ENCODE measurements at regions not wholly inside any gene's neighbourhood (a gene's known extent, or its start where the extent isn't known, plus 50 kb on each side); places are given as distances from the start of the nearest gene placed in this dataset. TPM values are rescaled to one million over a fixed set of nuclear protein-coding genes. Genes with fewer than 3 reads are reported as not detected.

GRCh38 chr4:97493815-97494518 lies 649.3 kb downstream of the STPG2 start:
- DNase-seq (ENCODE audit: low spot score) (no peak), ATAC-seq (ENCODE audit: low FRiP score) (no peak)
- no peak for TF ChIP-seq CTCF (IDR thresholded peaks at IDR 0.05)

GRCh38 chr4:97496298-97496873 lies 646.9 kb downstream of the STPG2 start:
- ATAC-seq (ENCODE audit: low FRiP score) (peak; percentile 47), DNase-seq (ENCODE audit: low spot score) (no peak)
- no peak for TF ChIP-seq CTCF (IDR thresholded peaks at IDR 0.05)

- ATAC-seq (ENCODE audit: low FRiP score) (peak; percentile 96), DNase-seq (ENCODE audit: low spot score) (no peak)
- TF ChIP-seq CTCF (IDR thresholded peaks at IDR 0.05) = no peak
Observed at GRCh38 chr4:97498875-97499274, 644.4 kb downstream of the STPG2 start.

GRCh38 chr4:97500423-97500822 lies 642.9 kb downstream of the STPG2 start:
- no peak for TF ChIP-seq CTCF (IDR thresholded peaks at IDR 0.05)
- DNase-seq (ENCODE audit: low spot score) = no peak
- ATAC-seq (ENCODE audit: low FRiP score) = no peak

- TF ChIP-seq CTCF (IDR thresholded peaks at IDR 0.05) = no peak
- ATAC-seq (ENCODE audit: low FRiP score) (no peak), DNase-seq (ENCODE audit: low spot score) (no peak)
Observed at GRCh38 chr4:97504713-97505112, 638.6 kb downstream of the STPG2 start.

- no peak for TF ChIP-seq CTCF (IDR thresholded peaks at IDR 0.05)
- no peak for ATAC-seq (ENCODE audit: low FRiP score)
- no peak for DNase-seq (ENCODE audit: low spot score)
Observed at GRCh38 chr4:97507587-97508245, 635.6 kb downstream of the STPG2 start.

Small RNA genes lying in the stretch of these regions (small RNA-seq; reads per million reads assigned to genes)
- gene COX7A2P2 = not detected
- gene RNU6-34P = not detected

Measured in omental fat pad (tissue), 3 donors.